RWPE2 (cell line): ENCODE measurements at regions not wholly inside any gene's neighbourhood (a gene's known extent, or its start where the extent isn't known, plus 50 kb on each side); places are given as distances from the start of the nearest gene placed in this dataset.

Experiments used
- ATAC-seq: fragments of 200-7000 bp; cut with Tn5 transposase; 3 replicates; pipeline ENCODE4 v1.9.1; 2021; ENCODE audit warnings: low read depth
- DNase-seq: peaks from one replicate; pipeline ENCODE4 v3.0.0-alpha.2; 2020; ENCODE audit warnings: low spot score
- H3K27ac ChIP-seq: fragments of 450-650 bp; 2 replicates; pipeline ENCODE4 v1.5.1; 2017; ENCODE audit warnings: mild to moderate bottlenecking; ENCODE audit not compliant: poor library complexity, severe bottlenecking
- H3K27me3 ChIP-seq: fragments of 250-450 bp; sonication (Bioruptor Pico); 2 replicates; pipeline ENCODE4 v1.5.1; 2021; ENCODE audit warnings: mild to moderate bottlenecking, moderate library complexity; ENCODE audit not compliant: insufficient read depth, poor library complexity, severe bottlenecking
- H3K36me3 ChIP-seq: fragments of 250-450 bp; sonication (Bioruptor Pico); 2 replicates; pipeline ENCODE4 v1.5.1; 2020; ENCODE audit warnings: low read depth, mild to moderate bottlenecking, moderate library complexity
- H3K4me1 ChIP-seq: fragments of 250-450 bp; sonication (Bioruptor Pico); 2 replicates; pipeline ENCODE4 v1.5.1; 2021; ENCODE audit warnings: mild to moderate bottlenecking, moderate library complexity; ENCODE audit not compliant: insufficient read depth, poor library complexity, severe bottlenecking
- H3K4me3 ChIP-seq: fragments of 250-450 bp; sonication (Bioruptor Pico); 2 replicates; pipeline ENCODE4 v1.5.1; 2021; ENCODE audit warnings: mild to moderate bottlenecking, moderate library complexity; ENCODE audit not compliant: severe bottlenecking
- H3K9me3 ChIP-seq: fragments of 250-450 bp; sonication (Bioruptor Pico); 2 replicates; pipeline ENCODE4 v1.5.1; 2021; ENCODE audit warnings: mild to moderate bottlenecking, moderate library complexity; ENCODE audit not compliant: severe bottlenecking
- CTCF ChIP-seq: fragments of 450-650 bp; IDR thresholded peaks from one replicate; pipeline ENCODE4 v1.5.1; 2017; ENCODE audit warnings: mild to moderate bottlenecking, moderate library complexity; ENCODE audit not compliant: poor library complexity, severe bottlenecking

- DNase-seq (no peak), ATAC-seq (no peak)
- no peak overlapping the region for H3K27ac ChIP-seq
- no peaks in the 10 kb centered on the region for H3K4me1 ChIP-seq
- H3K9me3 ChIP-seq: no peaks in the 10 kb centered on the region
- TF ChIP-seq CTCF: no peak
- no peaks in the 10 kb centered on the region for H3K27me3 ChIP-seq
- no peak overlapping the region for H3K4me3 ChIP-seq
- no peaks in the 10 kb centered on the region for H3K36me3 ChIP-seq
These were observed 127.2 kb upstream of the SLC25A13 start for GRCh38 chr7:96449094-96449493.

GRCh38 chr7:96447109-96447645, 125.3 kb upstream of the SLC25A13 start:
- no peaks in the 10 kb centered on the region for H3K36me3 ChIP-seq
- no peak overlapping the region for H3K27ac ChIP-seq
- DNase-seq (no peak), ATAC-seq (no peak)
- H3K4me1 ChIP-seq: no peaks in the 10 kb centered on the region
- TF ChIP-seq CTCF: no peak
- no peak overlapping the region for H3K4me3 ChIP-seq
- no peaks in the 10 kb centered on the region for H3K27me3 ChIP-seq
- H3K9me3 ChIP-seq: no peaks in the 10 kb centered on the region

GRCh38 chr7:96441436-96442084, 119.7 kb upstream of the SLC25A13 start:
- DNase-seq (no peak), ATAC-seq (no peak)

GRCh38 chr7:96440328-96440727, 118.4 kb upstream of the SLC25A13 start:
- no peak overlapping the region for H3K4me3 ChIP-seq
- H3K27me3 ChIP-seq: no peaks in the 10 kb centered on the region
- H3K9me3 ChIP-seq: no peaks in the 10 kb centered on the region
- no peaks in the 10 kb centered on the region for H3K36me3 ChIP-seq
- no peak overlapping the region for H3K27ac ChIP-seq
- no peak for TF ChIP-seq CTCF
- no peak for DNase-seq
- no peaks in the 10 kb centered on the region for H3K4me1 ChIP-seq
- no peak for ATAC-seq

More at GRCh38 chr7:96441436-96442084, 119.7 kb upstream of the SLC25A13 start:
- Histone ChIP-seq H3K27ac (no peak overlapping the region), H3K4me3 (no peak overlapping the region), H3K4me1 (no peaks in the 10 kb centered on the region), H3K36me3 (no peaks in the 10 kb centered on the region), H3K27me3 (no peaks in the 10 kb centered on the region), H3K9me3 (no peaks in the 10 kb centered on the region)
- no peak for TF ChIP-seq CTCF

GRCh38 chr7:96436880-96437279, 115.0 kb upstream of the SLC25A13 start:
- no peak overlapping the region for H3K27ac ChIP-seq
- ATAC-seq (no peak), DNase-seq (no peak)
- no peaks in the 10 kb centered on the region for H3K36me3 ChIP-seq
- no peak overlapping the region for H3K4me3 ChIP-seq
- TF ChIP-seq CTCF: no peak
- H3K4me1 ChIP-seq: no peaks in the 10 kb centered on the region
- no peaks in the 10 kb centered on the region for H3K27me3 ChIP-seq
- no peaks in the 10 kb centered on the region for H3K9me3 ChIP-seq
